Limb (tissue), 2 donors: ENCODE measurements at regions not wholly inside any gene's neighbourhood (a gene's known extent, or its start where the extent isn't known, plus 50 kb on each side); places are given as distances from the start of the nearest gene placed in this dataset.

Experiments
- DNase-seq, 2 donors: peaks; one replicate each; pipeline ENCODE4 v3.0.0-alpha.2; 2016; ENCODE audit errors: extremely low spot score in 2 of 2

DNA sequence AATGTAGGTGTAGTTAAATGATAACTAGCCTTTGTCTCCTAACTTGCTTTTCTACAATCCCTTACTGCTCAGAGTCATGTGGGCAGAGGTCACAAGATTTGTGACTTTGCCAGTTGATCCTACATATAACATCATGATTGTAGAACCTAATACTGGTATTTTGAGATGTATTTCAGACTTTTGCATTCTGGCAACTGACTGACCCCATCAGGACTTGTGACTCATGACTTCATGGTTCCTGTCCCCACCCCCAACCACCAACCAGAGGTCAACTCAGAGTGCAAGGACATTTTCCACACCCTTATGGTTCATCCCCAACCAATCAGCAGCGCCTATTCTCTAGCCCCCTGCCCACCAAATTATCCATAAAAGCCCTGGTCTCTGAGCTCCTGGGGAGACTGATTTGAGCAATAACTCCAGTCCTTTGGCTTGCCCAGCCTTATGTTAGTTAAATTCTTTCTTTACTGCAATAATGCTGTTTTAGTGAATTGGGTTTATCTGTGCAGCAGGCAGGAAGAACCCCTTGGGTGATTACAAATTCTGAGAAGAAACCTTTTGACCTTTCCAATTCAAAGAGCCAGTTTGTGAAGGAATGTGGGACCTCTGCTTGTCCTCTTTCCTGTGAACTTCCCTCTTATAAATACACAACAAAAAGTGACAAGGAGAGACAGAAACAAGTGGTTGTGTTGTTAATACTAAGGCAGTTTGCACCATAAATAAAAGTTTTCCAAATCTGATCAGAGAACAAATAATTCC is 588.7 kb downstream of the UTRN start:
- DNase-seq = no peak

DNA sequence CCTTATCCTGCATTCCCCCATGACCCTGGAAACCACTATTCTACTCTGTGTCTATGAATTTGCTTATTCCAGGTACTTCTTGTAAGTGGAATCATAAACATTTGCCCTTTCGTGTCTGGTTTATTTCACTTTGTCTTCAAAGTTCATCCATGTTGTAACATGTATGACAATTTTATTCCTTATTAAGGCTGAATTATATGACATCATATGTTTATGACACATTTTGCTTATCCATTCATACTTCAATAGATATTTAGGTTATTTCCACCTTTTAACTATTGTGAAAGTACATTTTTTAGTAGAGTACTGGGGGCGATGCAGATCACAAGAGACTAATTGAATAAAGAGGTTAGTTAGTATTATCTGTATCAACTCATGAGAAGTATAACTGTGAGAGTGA is 591.6 kb downstream of the UTRN start:
- no peak for DNase-seq

DNA sequence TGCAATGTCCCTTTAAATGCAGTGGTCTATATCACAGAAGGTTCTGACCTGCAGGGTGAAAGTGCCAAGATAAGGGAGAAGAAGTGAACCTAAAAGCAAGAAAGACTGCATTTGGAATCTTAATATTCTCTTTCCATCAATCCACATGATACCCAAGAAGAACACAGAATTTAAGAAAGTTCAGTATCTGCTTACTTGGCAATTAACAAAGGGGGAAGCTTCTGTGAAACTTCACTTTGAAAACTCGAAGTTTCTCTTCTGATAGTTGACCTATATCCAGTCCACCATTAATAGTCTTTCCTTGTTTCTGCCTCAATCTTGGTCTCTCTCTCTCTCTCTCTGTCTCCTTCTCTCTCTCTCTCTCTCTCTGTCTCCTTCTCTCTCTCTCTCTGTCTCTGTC is 592.0 kb downstream of the UTRN start:
- no peak for DNase-seq

DNA sequence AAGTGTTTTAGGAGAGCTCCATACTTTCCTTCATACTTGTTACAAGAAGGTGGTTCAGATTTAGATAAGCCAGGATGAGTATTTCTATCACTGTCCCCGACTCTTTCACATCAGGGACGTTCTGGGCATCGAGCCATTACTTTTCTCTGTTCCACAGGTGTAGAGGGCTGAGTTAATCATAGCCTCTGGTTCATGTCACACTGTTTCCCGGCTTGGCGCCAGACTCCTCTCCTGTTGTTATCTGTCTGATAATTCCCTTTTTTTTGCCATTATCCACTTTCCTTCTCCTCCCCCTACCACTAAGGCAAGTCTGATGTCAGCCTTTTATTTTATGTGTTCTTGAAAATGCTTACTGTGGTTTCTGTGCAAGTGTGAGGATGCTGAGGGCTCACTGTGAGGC is 593.4 kb downstream of the UTRN start:
- no peak for DNase-seq

DNA sequence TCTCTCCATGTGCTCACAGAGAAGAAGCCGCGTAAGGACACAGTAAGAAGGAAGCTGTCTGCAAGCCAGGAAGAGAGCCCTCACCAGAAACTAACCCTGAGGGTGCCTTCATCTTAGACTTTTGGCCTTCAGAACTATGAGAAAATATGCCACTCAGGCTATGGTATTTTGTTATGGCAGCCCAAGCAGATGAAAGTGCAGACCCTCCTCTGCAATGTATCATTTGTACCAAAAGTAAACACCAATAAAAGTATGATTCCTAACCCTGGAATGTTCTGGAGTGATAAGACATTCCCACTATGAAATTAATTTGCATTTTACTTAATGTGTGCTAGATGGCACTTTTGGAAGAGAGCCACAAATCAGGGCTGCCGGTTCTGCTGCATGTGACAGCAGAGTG is 594.3 kb downstream of the UTRN start:
- DNase-seq = no peak

DNA sequence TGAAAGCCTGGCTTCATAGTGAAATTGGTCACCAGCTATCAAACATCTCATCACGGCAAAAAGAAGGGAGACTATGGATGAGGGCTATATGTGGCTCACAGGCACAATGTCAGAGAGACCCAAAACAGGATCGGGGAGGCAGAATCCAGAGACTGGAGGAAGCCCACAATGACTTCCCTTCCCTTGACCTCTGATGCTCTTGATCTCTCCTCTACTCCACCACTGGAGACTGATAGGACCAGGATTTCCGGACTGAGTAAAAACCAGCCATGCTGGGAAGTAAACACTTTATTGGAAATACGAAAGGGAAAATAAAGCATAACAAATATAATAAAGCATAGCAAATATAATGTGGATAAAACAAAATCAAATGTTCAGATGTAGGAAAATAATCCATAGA is 597.3 kb downstream of the UTRN start:
- DNase-seq = no peak

DNA sequence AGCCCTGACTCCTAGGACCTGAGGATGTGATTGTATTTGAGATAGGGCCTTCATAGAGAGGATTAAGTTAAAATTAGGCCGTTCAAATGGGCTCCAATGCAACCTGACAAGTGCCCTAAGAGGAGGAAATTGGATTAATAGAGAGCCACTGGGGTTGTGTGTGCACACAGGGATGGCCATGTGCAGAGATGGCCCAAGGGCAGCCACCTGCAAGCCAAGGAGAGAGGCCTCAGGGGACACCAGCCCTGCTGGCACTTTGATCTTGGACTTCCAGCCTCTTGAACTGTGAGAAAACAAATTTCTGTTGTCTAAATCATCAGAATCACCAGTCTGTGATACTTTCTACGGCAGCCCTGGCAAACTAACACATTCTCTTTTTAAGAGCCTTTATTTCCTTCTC is 598.8 kb downstream of the UTRN start:
- no peak for DNase-seq

DNA sequence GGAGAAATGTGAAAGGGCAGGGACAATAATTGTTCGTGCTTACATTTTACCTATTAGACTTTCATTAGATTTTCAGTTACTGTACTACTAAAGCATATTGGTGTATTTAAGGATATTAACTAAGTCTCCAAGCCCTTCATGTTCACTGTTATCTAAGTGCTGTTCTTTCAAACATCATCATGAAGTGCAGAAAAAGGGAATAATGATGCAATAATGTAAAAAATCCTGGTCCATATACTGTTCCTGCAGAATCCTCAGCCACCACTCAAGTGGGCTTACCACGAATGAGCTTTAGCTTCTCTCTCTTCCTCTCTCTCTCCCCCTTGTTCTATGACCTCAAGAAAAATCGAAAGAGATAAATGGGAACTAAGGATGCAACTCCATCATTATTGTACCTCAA is 600.7 kb downstream of the UTRN start:
- DNase-seq = no peak

DNA sequence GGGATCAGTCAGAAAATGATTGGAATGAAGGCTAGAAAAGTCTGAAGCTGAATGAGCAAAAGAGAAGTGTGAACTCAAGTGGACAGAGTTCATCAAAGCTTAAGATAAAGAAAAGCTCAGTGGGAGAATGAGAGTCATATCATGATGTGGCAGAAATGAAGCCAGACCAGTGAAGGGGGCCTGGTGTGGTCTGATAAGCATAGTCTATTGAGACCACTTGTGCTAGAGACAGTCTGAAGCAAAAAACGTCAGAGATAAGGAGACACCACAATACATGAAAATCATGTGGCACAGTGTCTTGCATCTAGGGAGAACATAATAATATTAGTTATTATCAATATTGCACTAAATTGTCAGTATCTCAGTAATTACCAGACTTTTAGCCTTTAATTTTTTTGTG is 601.5 kb downstream of the UTRN start:
- no peak for DNase-seq

DNA sequence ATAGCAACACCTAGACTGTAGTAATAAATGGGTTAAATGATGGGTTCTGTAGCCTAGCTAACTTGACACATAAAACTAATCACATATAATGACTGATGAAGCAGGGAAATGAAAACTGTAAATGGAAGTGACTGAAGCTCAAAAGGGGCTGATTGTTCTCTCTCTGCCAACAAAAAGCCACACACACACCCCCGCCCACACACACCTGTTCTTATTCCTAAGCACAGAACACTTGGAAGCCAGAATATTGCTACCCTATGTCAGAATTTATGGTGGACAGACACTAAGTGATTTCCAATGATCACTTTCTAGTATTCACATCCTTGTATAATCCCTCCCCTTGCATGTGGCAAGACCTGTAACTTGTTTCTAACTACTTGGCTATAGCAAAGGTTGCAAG is 603.5 kb downstream of the UTRN start:
- no peak for DNase-seq

DNA sequence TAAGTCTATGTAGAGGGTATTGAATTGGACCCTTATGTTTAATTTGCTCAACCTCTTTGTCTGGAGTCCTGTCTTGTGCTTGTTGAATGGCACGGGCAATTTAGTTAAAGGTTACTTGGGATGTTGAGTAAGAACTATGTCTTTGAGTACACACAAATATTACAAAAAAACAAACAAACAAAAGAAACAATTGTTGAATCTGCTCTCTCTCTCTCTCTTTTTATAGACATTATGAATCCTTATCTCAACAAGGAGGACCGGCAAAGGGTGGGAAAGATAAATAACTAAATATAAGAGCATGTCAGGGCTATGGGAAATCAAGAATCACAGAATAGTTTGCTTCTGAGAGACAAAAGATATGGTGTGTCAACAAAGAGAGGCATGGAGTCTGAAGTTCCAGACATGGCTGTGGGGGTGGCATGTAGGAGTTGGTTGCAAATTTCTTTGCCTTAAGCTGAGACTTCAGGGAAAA is 608.6 kb downstream of the UTRN start:
- no peak for DNase-seq

DNA sequence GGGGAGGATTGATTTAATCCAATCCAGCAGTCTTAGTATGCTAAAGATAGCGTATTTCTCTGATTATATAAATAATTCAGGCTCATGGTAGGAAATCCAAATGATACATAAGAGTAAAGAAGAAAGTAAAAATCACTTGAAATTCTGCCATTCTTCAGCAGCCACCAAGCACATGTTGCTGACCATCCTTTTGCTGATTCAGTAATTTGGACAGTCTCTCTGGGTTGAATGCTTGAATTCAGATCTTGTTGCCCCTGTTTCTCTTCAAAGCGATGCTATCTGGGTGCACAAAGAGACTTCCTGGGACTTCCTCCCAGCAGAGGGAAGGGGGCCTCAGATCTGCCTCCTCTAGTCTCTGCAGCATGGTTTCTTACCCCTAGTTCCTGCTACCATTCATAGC is 609.1 kb downstream of the UTRN start:
- DNase-seq = no peak

DNA sequence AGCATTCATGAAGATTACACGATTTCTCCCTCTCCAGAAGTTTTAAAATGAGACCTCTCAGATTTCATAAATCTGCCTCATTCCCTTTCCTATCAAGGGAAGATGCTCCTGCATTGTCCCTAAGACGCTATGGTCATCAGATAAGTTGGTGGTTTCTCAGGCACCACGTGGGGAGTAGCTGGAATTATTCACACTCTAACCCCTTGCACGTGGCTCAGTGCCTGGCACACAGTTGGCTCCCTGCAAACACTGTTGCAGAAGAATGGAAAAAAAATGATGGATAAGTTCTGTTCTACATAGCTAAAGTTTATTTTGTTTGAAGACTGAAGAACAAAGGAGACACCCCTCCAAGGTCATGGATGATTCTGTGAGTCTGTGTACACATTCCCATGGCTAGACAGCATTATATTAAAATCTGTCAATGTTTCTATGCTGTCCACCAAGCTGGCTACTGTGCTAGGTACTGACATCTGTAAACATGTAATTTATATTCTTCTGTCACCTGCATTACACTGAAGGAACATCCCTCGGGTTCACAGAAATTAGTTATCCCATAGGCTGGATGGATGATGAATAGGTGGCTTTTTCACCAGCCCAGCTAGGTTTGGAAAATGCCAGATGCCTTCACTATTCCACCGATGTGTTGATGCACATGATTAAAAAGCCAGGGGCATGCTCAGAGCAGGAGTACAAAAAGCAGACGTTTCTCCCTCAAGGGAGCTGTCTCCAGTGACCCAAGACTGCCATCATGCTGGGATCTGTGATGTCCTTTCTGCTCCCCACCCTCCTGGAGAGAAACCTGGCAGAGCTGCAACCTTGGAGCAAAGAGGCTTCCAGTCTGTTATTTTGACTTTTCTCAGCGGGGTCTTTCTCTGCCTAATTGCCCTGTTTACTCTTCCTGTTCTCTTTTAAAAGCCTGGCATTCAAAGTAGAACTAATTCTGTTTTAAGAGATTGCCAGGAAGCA is 610.5 kb downstream of the UTRN start:
- no peak for DNase-seq

DNA sequence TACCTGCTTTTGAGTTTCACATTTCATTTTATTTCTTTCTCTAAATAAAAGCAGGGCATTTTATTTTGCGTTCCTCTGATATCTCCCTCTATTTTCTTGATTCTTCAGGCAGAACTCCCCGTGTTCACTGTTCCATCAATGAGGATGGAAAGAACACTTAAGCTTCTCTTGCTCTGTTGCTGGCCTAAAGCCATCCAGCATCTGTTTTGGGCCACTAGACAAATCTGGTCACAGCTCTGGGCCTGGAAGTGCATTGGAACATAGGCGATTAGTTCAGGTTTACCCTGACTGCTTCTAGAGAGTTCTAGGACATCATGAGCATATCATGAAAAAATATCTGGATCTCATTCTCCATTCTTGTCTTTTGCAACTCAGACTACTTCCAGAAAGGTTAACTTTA is 611.2 kb downstream of the UTRN start:
- DNase-seq = peak in 1 of 2 donors; percentile 22

DNA sequence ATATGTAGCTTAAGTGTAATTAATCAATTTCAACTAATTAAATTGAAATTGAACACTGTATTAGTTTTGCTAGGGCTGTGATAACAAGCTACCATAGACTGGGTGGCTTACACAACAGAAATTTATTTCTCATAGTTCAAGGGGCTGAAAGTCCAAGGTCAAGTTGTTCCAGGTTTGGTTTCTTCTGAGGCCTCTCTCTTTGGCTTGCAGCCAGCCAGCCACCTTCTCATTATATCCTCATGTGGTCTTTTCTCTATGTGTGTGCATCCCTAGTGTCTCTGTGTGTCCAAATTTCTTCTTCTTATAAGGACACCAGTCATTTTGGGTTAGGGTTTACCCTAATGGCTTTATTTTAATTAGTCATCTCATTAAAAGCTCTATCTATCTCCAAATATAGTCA is 611.7 kb downstream of the UTRN start:
- no peak for DNase-seq

DNA sequence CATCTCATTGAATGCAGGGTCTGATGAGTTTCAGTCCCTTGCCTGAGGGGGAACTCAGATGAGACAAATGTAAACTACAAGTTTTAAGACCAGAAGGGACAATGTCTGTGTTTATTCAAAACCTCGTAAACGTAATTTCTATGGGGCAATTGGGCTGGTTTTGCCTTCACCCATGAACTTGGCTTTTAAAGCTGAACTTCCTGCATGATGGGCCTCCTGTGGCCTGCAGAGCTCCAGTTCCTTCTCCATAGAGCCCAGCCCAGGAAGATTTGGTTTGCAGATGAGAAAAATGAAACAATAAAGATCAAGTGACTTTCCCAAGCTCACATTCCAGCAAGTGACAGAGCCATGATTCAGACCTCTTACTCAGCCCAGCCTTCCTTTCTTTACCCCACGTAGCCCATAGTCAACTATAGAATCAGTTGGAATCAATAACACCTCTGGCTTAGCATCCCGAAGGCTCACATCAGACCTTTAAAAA is 612.3 kb downstream of the UTRN start:
- no peak for DNase-seq

DNA sequence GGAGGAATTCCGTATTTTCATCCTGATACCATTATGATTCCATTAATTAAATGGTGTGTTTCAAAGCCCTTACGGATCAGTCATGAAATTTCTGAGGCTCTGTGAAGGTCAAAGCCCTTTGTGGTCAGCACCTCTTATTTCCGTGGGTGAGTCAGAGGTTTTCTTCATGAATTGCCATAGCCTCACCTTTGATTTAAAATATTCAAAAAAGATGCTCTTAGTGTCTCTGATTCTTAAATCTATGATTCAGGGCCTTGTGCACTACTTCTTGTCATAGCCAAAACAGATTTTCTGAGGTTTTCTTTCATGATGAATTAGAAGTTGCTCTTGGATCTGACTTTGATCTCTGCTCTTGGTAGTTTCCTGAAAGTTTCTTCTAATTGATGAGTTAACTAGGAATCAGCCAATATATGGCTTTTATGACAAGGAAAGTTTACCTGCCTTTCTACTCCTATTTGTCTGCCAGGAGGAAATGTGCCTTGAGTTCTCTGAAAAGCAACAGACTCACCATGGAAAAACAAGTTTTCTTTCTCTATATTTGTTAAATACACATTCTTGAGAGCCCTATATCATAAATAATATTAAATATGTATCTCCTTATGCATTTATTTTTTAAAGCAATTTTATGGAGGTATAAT is 613.0 kb downstream of the UTRN start:
- no peak for DNase-seq

DNA sequence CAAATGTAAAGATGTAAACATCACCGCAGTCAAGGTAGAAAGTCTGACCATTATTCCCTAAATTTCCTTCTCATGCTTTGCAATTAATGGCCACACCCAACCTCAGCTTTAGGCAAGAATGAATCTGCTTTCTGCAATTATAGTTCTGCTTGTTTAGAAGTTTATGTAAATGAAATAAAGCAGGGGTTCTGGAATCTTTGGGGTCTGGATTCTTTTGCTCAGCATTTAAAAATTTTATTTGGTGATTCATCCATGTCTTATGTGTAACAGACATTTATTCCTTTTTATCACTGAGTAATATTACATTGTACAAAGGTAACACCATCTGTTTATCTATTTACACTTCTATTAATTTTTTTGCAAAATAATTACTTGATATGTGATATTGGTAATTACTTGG is 613.6 kb downstream of the UTRN start:
- DNase-seq = no peak

DNA sequence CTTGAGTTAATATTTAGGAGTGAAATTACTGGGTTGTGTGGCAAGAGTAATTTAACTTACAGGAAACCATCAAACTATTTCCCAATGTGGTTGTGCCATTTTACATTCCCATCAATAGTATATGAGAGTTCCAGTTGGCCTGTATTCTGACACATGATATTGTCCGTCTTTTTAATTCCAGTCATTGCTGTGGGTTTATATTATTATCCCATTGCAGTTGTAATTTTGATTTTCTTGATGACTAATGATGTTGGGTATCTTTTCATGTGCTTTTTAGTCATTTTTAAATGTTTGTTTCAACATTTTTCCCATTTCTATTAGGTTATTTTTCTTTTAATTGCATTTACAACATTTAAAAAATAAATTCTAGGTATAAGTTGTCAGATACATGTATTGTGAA is 614.0 kb downstream of the UTRN start:
- no peak for DNase-seq

DNA sequence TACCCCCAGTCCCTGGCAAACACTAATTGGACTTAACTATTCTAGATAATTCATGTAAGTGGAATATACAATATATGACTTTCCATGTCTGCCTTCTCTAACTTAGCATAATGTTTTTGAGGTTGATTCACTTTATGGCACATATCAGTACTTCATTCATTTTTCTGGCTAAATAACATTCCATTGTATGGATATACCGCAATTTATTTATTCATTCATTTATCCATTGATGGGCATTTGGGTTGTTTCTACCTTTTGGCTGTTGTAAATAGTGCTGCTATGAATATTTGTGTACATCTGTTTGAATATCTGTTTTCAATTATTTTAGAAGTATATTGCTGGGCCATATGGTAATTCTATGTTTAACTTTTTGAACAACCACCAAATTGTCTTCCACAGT is 616.3 kb downstream of the UTRN start:
- no peak for DNase-seq

DNA sequence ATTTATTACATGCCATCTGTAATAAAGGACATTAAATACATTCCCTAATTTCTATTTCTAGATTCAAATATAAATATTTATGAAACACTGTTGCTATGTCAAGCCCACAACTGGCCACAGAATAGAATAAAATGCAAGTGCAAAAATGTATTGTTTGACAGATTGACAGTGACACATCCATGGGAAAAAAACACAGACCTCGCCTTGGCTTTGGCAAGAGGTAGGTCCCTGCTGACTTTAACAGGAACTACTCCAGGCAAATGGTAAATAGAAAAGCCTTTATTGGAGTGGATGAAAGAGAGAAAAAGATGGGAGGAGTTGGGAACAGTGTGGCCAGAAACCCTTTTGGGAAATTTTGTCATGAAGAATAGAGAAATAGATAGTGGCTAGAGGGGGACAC is 622.9 kb downstream of the UTRN start:
- no peak for DNase-seq

DNA sequence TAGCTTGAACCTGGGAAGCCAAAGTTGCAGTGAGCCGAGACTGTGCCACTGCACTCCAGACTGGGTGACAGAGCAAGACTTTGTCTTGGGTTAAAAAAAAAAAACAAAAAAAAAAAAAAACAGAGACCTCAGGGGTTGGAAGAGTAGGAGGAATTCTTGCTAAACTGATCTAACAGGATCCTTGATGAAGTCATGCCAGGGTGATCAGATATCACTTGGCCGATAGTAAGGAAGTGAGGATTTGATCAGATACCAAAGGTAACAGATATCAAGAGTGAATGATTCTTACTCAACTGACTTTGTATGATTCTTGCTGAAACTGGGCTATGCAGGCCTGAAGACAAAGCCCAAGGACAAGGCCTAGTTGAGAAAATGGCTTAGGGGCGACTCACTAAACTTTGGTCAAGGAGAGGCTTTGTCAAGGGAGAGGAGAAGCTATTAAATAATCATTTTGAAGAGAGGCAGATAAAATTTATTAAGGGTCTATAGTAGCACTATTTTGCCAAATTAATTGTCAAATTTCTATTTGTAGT is 624.7 kb downstream of the UTRN start:
- DNase-seq = no peak
